Stimulated activated CD4-positive, alpha-beta T cell treated with anti-CD3 and anti-CD28 coated beads, Interleukin-1b, Interleukin-23, amount 100 ng/mL, for 24 hours (primary cell): ENCODE measurements at regions not wholly inside any gene's neighbourhood (a gene's known extent, or its start where the extent isn't known, plus 50 kb on each side); places are given as distances from the start of the nearest gene placed in this dataset.
"Not testable (repeated sequence)": the region's sequence is repeated elsewhere in the genome, so short reads cannot be mapped to it uniquely, and the experiment has no call there.

Experiments used
- DNase-seq, 4 experiments: peaks; one replicate each; pipeline ENCODE4 v3.0.0-alpha.2; 2020; ENCODE audit warnings: low read depth in 4 of 4, low spot score in 1 of 4

- DNase-seq = no peak
Measured at GRCh38 chr16:63663155-63663554, 1458.7 kb downstream of the CDH11 start.

GRCh38 chr16:63655846-63656245 lies 1466.0 kb downstream of the CDH11 start:
- DNase-seq = no peak

DNA sequence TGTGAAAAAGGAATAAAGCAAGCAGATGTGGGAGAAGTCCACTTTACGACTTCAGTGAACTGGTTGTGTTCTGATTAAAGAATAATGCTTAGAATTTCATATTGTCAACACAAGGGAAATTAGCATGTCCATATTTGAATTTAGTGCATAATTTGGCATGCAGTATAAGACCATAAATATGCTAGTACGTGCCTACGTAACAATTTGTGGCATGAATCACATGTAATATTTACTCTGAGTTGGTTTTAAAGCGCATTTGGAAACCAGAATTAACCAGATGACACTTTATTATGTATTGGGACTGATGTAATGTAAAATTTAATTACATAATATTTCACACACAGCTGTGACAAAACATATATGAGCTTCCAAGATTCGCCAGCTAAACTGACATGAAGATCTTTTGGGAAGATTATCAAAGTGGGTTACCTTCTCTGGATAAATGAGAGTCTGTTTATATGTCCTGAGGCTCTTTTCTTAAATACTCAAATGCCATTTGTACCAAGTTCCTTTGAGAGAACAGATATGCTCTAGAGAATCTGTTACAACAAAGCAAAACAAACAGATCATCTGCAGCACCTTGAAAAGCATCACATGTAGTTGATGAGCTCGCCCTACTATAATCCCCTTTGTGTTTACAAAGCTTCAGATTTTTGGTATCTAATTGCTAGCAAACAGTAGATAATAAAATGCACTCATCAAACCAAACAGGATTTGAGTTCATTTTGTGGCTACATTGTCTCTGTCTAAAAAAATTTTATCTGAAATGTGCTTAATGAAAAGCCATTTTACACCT lies 1468.6 kb downstream of the CDH11 start:
- no peak for DNase-seq

DNA sequence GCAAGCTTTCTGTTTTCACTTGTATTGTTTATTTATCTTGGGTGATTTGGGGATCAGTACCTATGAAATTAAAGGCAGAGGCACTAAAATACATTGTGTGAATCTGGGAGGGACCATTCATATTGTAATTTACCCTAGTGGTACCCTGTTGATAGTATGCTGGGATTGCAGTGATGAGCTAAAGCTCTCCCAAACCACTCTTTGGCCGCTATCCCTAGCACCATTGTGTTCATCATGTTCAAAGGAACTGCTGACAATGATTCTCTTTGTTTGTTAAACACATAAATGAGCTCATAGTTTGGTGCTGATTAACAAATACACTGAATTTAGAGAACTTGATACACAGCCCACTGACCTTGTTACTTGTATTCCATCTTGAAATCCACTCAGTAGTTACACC lies 1469.8 kb downstream of the CDH11 start:
- DNase-seq = no peak

GRCh38 chr16:63650550-63650949 lies 1471.3 kb downstream of the CDH11 start:
- no peak for DNase-seq

DNA sequence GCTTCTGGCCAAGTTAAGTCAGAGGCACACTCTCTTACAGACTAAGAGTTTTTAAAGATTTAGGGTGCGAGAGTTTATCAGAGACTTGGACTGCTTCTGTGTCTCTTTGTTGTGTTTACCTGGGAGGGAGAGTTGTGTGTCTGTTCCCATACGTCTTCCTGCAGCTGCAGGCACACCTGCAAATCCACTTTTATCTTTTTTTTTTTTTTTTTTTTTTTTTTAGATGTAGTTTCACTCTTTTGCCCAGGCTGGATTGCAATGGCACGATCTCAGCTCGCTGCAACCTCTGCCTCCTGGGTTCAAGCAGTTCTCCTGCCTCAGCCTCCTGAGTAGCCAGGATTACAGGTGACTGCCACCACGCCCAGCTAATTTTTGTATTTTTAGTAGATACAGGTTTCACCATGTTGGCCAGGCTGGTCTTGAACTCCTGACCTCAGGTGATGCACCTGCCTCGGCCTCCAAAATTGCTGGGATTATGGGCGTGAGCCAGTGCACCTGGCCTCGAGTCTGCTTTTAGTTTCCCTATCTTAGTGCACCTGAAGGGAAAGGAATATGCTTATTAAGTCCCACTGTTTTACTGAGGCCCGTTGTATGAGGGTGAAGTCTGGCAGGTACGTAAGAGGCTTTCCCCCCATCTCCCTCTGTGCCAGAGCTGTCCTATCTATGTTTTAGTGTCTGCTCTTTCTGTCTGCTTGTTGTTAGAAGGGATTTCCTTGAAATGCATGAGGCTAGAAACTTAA lies 1488.0 kb downstream of the CDH11 start:
- DNase-seq = not testable (repeated sequence)

DNA sequence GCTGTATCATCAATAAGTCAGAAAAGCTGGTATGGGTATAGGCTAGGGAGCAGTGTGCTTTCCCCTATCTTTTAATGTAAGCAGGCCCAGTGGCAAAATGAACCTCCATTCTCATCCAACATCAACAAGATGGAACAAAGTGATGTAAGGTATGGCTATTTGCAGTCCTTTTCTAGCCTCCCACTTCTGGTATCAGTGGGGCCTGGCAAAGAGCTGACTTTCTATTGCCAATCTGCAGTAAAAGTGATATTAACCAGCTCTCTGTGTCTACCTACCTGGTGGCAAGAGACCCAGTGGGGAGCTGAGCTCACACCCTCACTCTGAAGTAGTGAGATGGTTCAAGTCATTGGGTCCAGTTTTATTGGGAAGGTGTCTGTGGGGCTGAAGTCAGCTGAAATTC lies 1492.6 kb downstream of the CDH11 start:
- DNase-seq = no peak

GRCh38 chr16:63628812-63629211 lies 1493.1 kb downstream of the CDH11 start:
- DNase-seq = no peak

- DNase-seq = no peak
Measured at GRCh38 chr16:63625126-63625525, 1496.7 kb downstream of the CDH11 start.

DNA sequence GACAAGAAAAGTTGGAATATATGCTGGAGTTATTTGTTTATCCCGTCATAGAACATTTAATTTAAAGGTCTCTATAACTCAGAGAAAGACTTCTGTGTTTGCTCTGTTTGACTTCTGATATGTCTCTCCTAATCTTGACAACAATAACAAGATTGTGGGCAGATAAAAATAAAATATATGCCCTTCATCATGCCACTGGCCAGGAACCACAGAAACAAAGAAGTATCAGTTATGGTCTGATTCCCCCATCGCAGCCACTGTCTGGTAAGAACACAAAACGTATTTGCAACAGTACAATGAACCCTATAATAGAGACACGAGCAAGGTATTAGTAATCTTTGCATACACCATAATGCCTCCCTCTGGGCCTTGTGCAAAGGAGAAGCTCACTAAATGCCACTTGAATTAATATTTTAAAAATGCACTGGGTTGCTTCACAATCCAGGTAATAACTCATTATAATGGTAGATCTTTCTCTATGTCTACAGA lies 1498.3 kb downstream of the CDH11 start:
- DNase-seq = no peak

GRCh38 chr16:63618896-63619485 lies 1502.9 kb downstream of the CDH11 start:
- DNase-seq = no peak

GRCh38 chr16:63617990-63618763 lies 1503.7 kb downstream of the CDH11 start:
- no peak for DNase-seq

- DNase-seq = no peak
Measured at GRCh38 chr16:63617047-63617989, 1504.5 kb downstream of the CDH11 start.

- no peak for DNase-seq
Measured at GRCh38 chr16:63614429-63614828, 1507.4 kb downstream of the CDH11 start.

DNA sequence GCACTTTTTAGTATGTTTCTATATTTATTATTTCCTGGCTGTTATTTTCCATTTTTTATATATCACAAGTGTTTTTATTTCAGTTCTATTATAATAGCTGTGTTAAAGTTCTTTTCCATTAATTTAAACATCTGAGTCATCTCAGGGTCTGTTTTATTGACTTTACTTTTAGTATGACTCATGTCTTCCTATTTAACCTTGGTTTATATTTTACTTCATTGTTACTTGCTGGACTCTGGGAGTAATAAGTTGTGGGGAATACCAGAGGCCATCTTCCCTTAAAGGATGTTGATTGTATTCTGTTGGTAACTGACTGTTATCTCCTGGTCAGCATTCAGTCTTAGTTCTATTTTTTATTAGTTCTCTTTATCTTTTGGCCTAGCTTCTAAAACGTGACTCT lies 1508.2 kb downstream of the CDH11 start:
- no peak for DNase-seq

- DNase-seq = no peak
Measured at GRCh38 chr16:63612462-63613227, 1509.2 kb downstream of the CDH11 start.

- DNase-seq = no peak
Measured at GRCh38 chr16:63606778-63607177, 1515.1 kb downstream of the CDH11 start.

DNA sequence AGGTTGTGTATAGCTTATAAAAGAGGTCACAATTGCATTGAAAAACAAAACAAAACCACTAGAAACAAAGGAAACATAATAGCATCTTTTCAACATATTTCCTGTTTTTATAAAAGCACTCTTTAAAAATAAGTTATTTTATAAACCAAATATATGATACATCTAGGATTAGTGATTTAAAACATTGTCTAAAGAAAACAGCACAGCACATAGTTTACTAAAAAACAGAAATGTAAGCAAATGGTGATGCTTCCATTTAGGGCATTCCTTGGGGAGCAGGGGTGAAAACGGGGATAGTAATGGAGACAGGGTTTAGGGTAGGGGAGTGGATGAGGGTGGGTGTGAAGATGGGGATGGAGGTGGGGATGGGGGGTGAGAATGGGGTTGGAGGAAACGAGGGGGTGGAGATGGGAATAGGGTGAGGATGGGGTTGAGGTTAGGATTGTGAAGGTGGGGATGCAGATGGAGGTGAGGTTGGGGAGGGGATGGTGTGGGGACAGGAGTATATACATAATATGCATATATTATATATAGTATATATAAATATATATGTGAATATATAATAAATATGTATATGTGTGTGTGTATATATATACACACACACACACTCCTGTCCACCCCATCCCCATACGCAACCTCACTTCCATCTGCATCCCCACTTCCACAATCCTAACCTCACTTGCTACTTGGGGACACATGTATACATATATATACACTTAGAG lies 1519.5 kb downstream of the CDH11 start:
- no peak for DNase-seq

GRCh38 chr16:63596716-63597115 lies 1525.1 kb downstream of the CDH11 start:
- no peak for DNase-seq
